CD8-positive, alpha-beta memory T cell (primary cell): ENCODE measurements at regions not wholly inside any gene's neighbourhood (a gene's known extent, or its start where the extent isn't known, plus 50 kb on each side); places are given as distances from the start of the nearest gene placed in this dataset.

Experiments
- CTCF ChIA-PET: fragments of 350-600 bp; sonication (Branson Sonifier 250); formaldehyde crosslinking; loops from one replicate; lab custom pipeline; 2021; ENCODE audit warnings: antibody characterized with exemption; lab: Charles Lee
- POLR2A ChIA-PET: fragments of 350-600 bp; sonication (Branson Sonifier 250); formaldehyde crosslinking; loops from one replicate; lab custom pipeline; 2021; ENCODE audit warnings: antibody characterized with exemption; lab: Charles Lee
- DNase-seq, 5 donors: peaks; one replicate each; pipeline versions ENCODE4 v3.0.0 to v3.0.0-alpha.2; 2020 to 2022; ENCODE audit warnings: mixed read lengths in 1 of 5
- H3K27ac ChIP-seq: one replicate; pipeline ENCODE4 v1.7.0; 2013; ENCODE audit warnings: low read depth, mild to moderate bottlenecking, low read length, moderate library complexity
- H3K27me3 ChIP-seq: 2 replicates; pipeline ENCODE4 v1.7.0; 2013; ENCODE audit warnings: low read length, mild to moderate bottlenecking; ENCODE audit not compliant: insufficient read depth, poor library complexity, severe bottlenecking
- H3K36me3 ChIP-seq: 2 replicates; pipeline ENCODE4 v1.7.0; 2013; ENCODE audit warnings: mild to moderate bottlenecking, low read length, moderate library complexity; ENCODE audit not compliant: insufficient read depth
- H3K4me1 ChIP-seq: 2 replicates; pipeline ENCODE4 v1.7.0; 2013; ENCODE audit warnings: mild to moderate bottlenecking, low read length, moderate library complexity; ENCODE audit not compliant: insufficient read depth
- H3K4me3 ChIP-seq: 2 replicates; pipeline ENCODE4 v1.7.0; 2013; ENCODE audit warnings: mild to moderate bottlenecking, low read length
- H3K9me3 ChIP-seq: 2 replicates; pipeline ENCODE4 v1.7.0; 2013; ENCODE audit warnings: mild to moderate bottlenecking, low read length
- H3K27ac Mint-ChIP-seq, 8 donors: one replicate each; pipeline ENCODE4 v1.8.0; 2020 to 2021; ENCODE audit warnings: mixed read lengths in 8 of 8, mild to moderate bottlenecking in 6 of 8, inconsistent platforms in 3 of 8, moderate library complexity in 3 of 8
- H3K27me3 Mint-ChIP-seq, 2 donors: one replicate each; pipeline ENCODE4 v1.8.0; 2020 to 2021; ENCODE audit warnings: mixed read lengths in 2 of 2, mild to moderate bottlenecking in 1 of 2, moderate library complexity in 1 of 2
- H3K36me3 Mint-ChIP-seq, 3 donors: one replicate each; pipeline ENCODE4 v1.8.0; 2020 to 2021; ENCODE audit warnings: mixed read lengths in 3 of 3, inconsistent platforms in 1 of 3, mild to moderate bottlenecking in 1 of 3
- H3K4me1 Mint-ChIP-seq, 3 donors: one replicate each; pipeline ENCODE4 v1.8.0; 2020 to 2021; ENCODE audit warnings: mixed read lengths in 3 of 3, inconsistent platforms in 1 of 3, mild to moderate bottlenecking in 1 of 3
- H3K4me3 Mint-ChIP-seq, 7 donors: one replicate each; pipeline ENCODE4 v1.8.0; 2020 to 2021; ENCODE audit warnings: mixed read lengths in 7 of 7, mild to moderate bottlenecking in 6 of 7, moderate library complexity in 4 of 7, inconsistent platforms in 2 of 7
- H3K9me3 Mint-ChIP-seq, 5 donors: one replicate each; pipeline ENCODE4 v1.8.0; 2020 to 2022; ENCODE audit warnings: mixed read lengths in 5 of 5, mild to moderate bottlenecking in 3 of 5, moderate library complexity in 2 of 5, inconsistent platforms in 1 of 5

DNA sequence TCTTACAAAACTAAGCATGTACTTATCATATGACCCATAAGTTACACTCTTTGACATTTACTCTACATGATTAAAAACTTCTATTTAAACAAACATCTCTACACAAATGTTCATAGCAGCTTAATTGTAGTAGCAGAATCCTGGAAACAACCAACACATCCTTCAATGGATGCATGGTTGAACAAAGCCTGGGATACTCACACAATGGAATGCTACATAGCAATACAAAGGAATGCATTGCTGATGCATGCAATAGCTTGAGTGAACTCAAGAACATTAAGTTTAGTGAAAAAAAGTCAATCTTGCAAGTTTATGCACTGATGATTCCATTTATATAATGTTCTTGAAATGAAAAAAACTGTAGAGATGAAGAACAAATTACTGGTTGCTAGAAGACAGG, 686.9 kb downstream of the LRRIQ3 start:
- H3K27ac ChIP-seq = no peak overlapping the region
- H3K27me3 Mint-ChIP-seq = peaks cover 0 to 1% of the 10 kb centered on the region in 2 donors
- H3K9me3 Mint-ChIP-seq = peaks cover 0 to 42% (median 7%) of the 10 kb centered on the region in 5 donors
- H3K9me3 ChIP-seq = no peaks in the 10 kb centered on the region
- H3K4me3 ChIP-seq = no peak overlapping the region
- ChIA-PET CTCF (no interaction called here), POLR2A (no interaction called here)
- no peaks in the 10 kb centered on the region for H3K36me3 Mint-ChIP-seq
- no peak overlapping the region for H3K27ac Mint-ChIP-seq
- H3K27me3 ChIP-seq = no peaks in the 10 kb centered on the region
- no peak for DNase-seq
- H3K36me3 ChIP-seq = no peaks in the 10 kb centered on the region
- no peaks in the 10 kb centered on the region for H3K4me1 Mint-ChIP-seq
- H3K4me3 Mint-ChIP-seq = no peak overlapping the region
- H3K4me1 ChIP-seq = no peaks in the 10 kb centered on the region

DNA sequence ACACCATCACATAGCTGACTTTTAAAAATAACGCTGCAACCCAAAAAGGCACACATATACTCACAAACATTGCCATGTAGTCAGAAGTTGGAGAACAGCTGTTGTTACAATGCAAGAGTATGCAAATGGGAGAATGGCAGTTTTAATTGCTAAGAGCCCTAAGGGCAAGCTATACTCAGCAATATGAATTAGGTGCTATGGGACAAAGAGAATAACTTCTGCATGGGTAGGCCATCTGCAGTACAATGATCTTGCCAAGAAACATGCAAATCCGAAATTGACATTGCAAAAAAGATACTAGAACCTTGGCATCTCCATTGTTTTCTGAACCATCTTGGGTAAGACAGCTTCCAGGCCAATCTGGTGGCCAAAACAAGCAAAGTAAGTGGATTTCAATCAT, 697.8 kb downstream of the LRRIQ3 start:
- H3K27ac Mint-ChIP-seq = no peak overlapping the region
- H3K4me3 Mint-ChIP-seq = no peak overlapping the region
- H3K9me3 Mint-ChIP-seq = peaks cover 0 to 34% (median 3%) of the 10 kb centered on the region in 5 donors
- H3K4me1 Mint-ChIP-seq = no peaks in the 10 kb centered on the region
- Histone ChIP-seq H3K4me3 (no peak overlapping the region), H3K36me3 (no peaks in the 10 kb centered on the region), H3K27me3 (no peaks in the 10 kb centered on the region), H3K4me1 (no peaks in the 10 kb centered on the region), H3K9me3 (no peaks in the 10 kb centered on the region), H3K27ac (no peak overlapping the region)
- H3K36me3 Mint-ChIP-seq = no peaks in the 10 kb centered on the region
- ChIA-PET CTCF (no interaction called here), POLR2A (no interaction called here)
- H3K27me3 Mint-ChIP-seq = no peaks in the 10 kb centered on the region
- DNase-seq = no peak

DNA sequence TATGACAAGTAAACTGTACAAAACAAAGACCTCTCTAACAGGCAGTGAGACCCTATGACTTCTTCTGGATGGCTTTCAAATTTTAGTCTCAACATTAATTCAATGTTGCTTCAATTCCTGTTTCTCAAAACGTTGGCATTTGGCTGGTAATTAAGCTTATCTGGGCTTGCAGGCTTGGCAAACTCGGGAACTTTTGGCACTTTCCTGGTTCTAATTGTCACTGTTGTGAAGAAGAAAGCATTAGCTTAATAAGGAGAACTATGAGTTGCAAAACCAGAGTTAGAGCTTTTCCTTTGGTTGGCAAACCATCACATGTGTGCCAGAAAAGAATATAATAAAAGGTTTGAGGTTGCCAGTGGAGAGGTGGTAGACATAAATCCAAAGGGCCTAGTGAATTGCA, 698.3 kb downstream of the LRRIQ3 start:
- ChIA-PET CTCF (no interaction called here), POLR2A (no interaction called here)
- H3K9me3 ChIP-seq = no peaks in the 10 kb centered on the region
- no peak overlapping the region for H3K4me3 ChIP-seq
- H3K27me3 Mint-ChIP-seq = no peaks in the 10 kb centered on the region
- no peak overlapping the region for H3K4me3 Mint-ChIP-seq
- no peaks in the 10 kb centered on the region for H3K4me1 Mint-ChIP-seq
- DNase-seq = no peak
- no peaks in the 10 kb centered on the region for H3K4me1 ChIP-seq
- H3K36me3 ChIP-seq = no peaks in the 10 kb centered on the region
- peaks cover 0 to 29% (median 3%) of the 10 kb centered on the region in 5 donors for H3K9me3 Mint-ChIP-seq
- H3K36me3 Mint-ChIP-seq = no peaks in the 10 kb centered on the region
- no peak overlapping the region for H3K27ac ChIP-seq
- H3K27me3 ChIP-seq = no peaks in the 10 kb centered on the region
- H3K27ac Mint-ChIP-seq = no peak overlapping the region

DNA sequence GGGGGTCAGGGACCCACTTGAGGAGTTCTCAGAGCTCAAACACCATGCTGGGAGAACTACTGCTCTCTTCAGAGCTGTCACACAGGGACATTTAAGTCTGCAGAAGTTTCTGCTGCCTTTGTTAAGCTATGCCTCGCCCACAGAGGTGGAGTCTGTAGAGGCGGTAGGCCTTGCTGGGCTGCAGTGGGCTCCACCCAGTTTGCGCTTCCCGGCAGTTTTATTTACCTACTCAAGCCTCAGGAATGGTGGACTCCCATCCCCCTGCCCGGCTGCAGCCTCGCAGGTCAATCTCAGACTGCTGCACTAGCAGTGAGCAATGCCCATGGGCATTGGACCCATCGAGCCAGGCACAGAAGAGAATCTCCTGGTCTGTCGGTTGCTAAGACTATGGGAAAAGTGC, 706.4 kb downstream of the LRRIQ3 start:
- H3K4me1 Mint-ChIP-seq = no peaks in the 10 kb centered on the region
- no peaks in the 10 kb centered on the region for H3K27me3 Mint-ChIP-seq
- H3K4me3 Mint-ChIP-seq = no peak overlapping the region

DNA sequence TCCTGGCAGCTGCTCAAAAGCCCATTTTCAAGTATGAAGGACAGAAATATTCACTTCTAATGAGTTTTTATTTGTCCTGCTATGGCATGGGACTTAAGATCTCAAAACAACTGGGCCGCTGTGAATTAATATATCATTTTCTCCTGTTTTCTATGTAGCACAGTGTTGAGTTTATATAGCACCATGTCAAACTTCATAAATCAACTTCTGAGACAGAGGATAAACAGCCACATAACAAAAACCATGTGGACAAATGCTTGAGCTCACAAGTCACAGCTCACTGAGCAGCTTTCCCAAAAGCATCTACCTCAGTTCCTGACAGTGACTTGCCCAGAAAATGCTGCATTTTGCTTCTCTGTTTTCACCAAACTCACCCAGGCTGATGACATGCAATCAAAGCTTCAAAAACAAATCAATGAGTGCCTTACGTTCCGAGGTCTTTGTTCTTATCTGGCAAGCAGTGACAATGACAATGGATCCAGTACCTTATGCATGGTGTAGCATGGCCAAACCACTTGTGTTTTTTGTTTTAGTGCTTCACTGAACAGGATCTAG, 722.6 kb downstream of the LRRIQ3 start:
- H3K4me1 Mint-ChIP-seq = no peaks in the 10 kb centered on the region
- Histone ChIP-seq H3K9me3 (no peaks in the 10 kb centered on the region), H3K27me3 (no peaks in the 10 kb centered on the region), H3K4me3 (no peak overlapping the region), H3K36me3 (no peaks in the 10 kb centered on the region), H3K27ac (no peak overlapping the region), H3K4me1 (no peaks in the 10 kb centered on the region)
- CTCF ChIA-PET = no interaction called here
- H3K9me3 Mint-ChIP-seq = peaks cover 0 to 14% (median 3%) of the 10 kb centered on the region in 5 donors
- POLR2A ChIA-PET = no interaction called here
- no peaks in the 10 kb centered on the region for H3K27me3 Mint-ChIP-seq
- no peak overlapping the region for H3K27ac Mint-ChIP-seq
- peaks cover 0 to under 1% (median 0%) of the 10 kb centered on the region in 3 donors for H3K36me3 Mint-ChIP-seq
- DNase-seq = no peak
- H3K4me3 Mint-ChIP-seq = no peak overlapping the region

More for the DNA sequence above, 706.4 kb downstream of the LRRIQ3 start:
- Mint-ChIP-seq H3K9me3 (peaks cover 14 to 35% (median 17%) of the 10 kb centered on the region in 5 donors), H3K27ac (no peak overlapping the region), H3K36me3 (no peaks in the 10 kb centered on the region)
- POLR2A ChIA-PET = no interaction called here
- CTCF ChIA-PET = no interaction called here
- H3K27ac ChIP-seq = no peak overlapping the region
- no peaks in the 10 kb centered on the region for H3K27me3 ChIP-seq
- no peak overlapping the region for H3K4me3 ChIP-seq
- H3K9me3 ChIP-seq = no peaks in the 10 kb centered on the region
- no peaks in the 10 kb centered on the region for H3K4me1 ChIP-seq
- no peaks in the 10 kb centered on the region for H3K36me3 ChIP-seq
- no peak for DNase-seq

DNA sequence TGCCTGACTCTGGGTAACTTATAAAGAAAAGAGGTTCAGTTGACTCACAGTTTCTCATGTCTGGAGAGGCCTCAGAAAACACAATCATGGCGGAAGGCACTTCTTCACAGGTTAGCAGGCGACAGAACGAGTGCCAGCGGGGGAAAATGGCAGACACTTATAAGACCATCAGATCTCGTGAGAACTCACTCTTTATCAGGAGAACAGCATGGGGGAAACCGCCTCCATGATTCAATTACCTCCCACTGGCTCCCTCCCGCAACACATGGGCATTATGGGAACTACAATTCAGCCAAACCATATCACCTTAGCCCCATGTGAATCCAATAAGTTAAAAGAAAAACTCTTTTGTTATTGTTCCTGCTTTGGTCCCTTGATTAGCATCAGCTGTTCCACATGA, 725.2 kb downstream of the LRRIQ3 start:
- Histone ChIP-seq H3K4me1 (no peaks in the 10 kb centered on the region), H3K36me3 (no peaks in the 10 kb centered on the region), H3K27ac (no peak overlapping the region), H3K9me3 (no peaks in the 10 kb centered on the region), H3K4me3 (no peak overlapping the region), H3K27me3 (no peaks in the 10 kb centered on the region)
- no peaks in the 10 kb centered on the region for H3K36me3 Mint-ChIP-seq
- H3K4me3 Mint-ChIP-seq = no peak overlapping the region
- DNase-seq = no peak
- no peaks in the 10 kb centered on the region for H3K27me3 Mint-ChIP-seq
- CTCF ChIA-PET = no interaction called here
- H3K9me3 Mint-ChIP-seq = peaks cover 3 to 15% (median 6%) of the 10 kb centered on the region in 5 donors
- no peak overlapping the region for H3K27ac Mint-ChIP-seq
- no peaks in the 10 kb centered on the region for H3K4me1 Mint-ChIP-seq
- POLR2A ChIA-PET = no interaction called here

DNA sequence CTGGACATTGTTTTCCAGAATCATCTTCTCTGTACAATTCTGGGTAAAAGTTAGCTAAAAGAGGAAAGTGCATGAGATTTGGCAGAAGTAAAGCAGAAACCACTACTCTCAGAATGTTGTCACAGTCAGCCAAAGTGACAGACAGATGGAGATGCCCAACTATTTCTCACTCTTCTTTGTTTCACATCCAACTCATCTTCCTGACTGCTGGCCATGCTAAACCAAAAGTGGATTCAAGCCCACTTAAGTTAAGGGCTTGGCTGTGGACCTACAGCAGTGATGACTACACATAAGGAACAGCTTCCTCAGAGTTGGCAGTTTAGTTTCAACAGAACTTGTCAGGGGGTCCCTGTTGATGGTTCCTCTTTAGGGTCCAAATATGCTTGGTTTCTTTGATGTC, 730.2 kb downstream of the LRRIQ3 start:
- H3K27me3 ChIP-seq = no peaks in the 10 kb centered on the region
- no peak overlapping the region for H3K4me3 ChIP-seq
- H3K4me3 Mint-ChIP-seq = no peak overlapping the region
- peaks cover 3 to 37% (median 5%) of the 10 kb centered on the region in 5 donors for H3K9me3 Mint-ChIP-seq
- DNase-seq = no peak
- ChIA-PET CTCF (no interaction called here), POLR2A (no interaction called here)
- H3K4me1 Mint-ChIP-seq = no peaks in the 10 kb centered on the region
- H3K36me3 Mint-ChIP-seq = no peaks in the 10 kb centered on the region
- H3K27ac ChIP-seq = no peak overlapping the region
- H3K36me3 ChIP-seq = no peaks in the 10 kb centered on the region
- no peak overlapping the region for H3K27ac Mint-ChIP-seq
- H3K27me3 Mint-ChIP-seq = no peaks in the 10 kb centered on the region
- no peaks in the 10 kb centered on the region for H3K4me1 ChIP-seq
- H3K9me3 ChIP-seq = no peaks in the 10 kb centered on the region

DNA sequence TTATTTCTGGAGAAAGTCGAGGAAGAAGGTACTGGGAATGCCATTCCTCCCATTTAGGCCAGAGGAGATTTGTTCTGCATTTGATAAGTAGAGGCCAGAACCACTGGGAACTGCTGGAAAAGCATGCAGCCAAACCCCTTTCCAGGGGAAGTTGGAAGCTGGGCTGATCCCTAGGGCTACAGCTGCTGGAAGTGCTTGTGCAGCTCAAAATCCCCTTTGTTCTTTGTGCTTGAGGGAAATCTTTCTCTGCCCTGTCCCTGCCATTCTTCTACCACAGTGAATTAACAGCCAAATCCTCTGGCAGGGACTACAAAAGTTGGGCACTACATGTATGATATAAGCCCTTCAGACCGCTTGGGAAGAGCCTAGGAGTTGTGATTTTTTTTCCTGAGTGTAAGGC, 734.1 kb downstream of the LRRIQ3 start:
- DNase-seq = no peak
- POLR2A ChIA-PET = no interaction called here
- H3K27me3 ChIP-seq = no peaks in the 10 kb centered on the region
- H3K27ac ChIP-seq = no peak overlapping the region
- CTCF ChIA-PET = no interaction called here
- no peaks in the 10 kb centered on the region for H3K36me3 Mint-ChIP-seq
- H3K4me1 ChIP-seq = no peaks in the 10 kb centered on the region
- H3K9me3 Mint-ChIP-seq = peaks cover 3 to 45% (median 5%) of the 10 kb centered on the region in 5 donors
- no peaks in the 10 kb centered on the region for H3K4me1 Mint-ChIP-seq
- no peaks in the 10 kb centered on the region for H3K27me3 Mint-ChIP-seq
- H3K36me3 ChIP-seq = no peaks in the 10 kb centered on the region
- H3K4me3 ChIP-seq = no peak overlapping the region
- H3K9me3 ChIP-seq = no peaks in the 10 kb centered on the region
- H3K4me3 Mint-ChIP-seq = no peak overlapping the region
- H3K27ac Mint-ChIP-seq = no peak overlapping the region

DNA sequence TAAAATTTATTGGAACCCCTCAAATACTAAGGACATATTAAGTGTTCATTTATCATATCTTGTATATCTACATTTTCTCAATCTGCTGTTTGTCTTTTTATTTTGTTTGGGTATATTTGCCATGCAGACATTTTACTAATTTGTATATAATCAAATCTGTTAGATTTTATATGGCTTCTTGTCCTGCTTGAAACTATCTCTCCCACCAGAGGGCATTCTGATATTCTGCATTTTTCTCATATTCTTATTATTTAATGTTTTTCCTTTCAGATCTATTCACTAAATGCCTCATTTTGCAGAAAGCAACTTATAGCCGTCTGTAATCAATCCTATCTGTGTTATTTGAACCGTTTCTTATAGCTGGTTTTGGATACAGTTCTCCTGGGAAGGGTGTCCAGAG, 745.5 kb downstream of the LRRIQ3 start:
- H3K4me1 Mint-ChIP-seq = no peaks in the 10 kb centered on the region
- H3K9me3 ChIP-seq = peaks cover 6% of the 10 kb centered on the region
- POLR2A ChIA-PET = no interaction called here

More for the DNA sequence above, 745.5 kb downstream of the LRRIQ3 start:
- Mint-ChIP-seq H3K36me3 (no peaks in the 10 kb centered on the region), H3K27me3 (no peaks in the 10 kb centered on the region), H3K4me3 (no peak overlapping the region), H3K9me3 (peaks cover 0 to 27% (median 16%) of the 10 kb centered on the region in 5 donors), H3K27ac (no peak overlapping the region)
- H3K36me3 ChIP-seq = no peaks in the 10 kb centered on the region
- no peaks in the 10 kb centered on the region for H3K27me3 ChIP-seq
- CTCF ChIA-PET = no interaction called here
- no peak for DNase-seq
- H3K4me3 ChIP-seq = no peak overlapping the region
- H3K27ac ChIP-seq = no peak overlapping the region
- H3K4me1 ChIP-seq = no peaks in the 10 kb centered on the region
